DND-41 (cell line): ENCODE measurements at regions not wholly inside any gene's neighbourhood (a gene's known extent, or its start where the extent isn't known, plus 50 kb on each side); places are given as distances from the start of the nearest gene placed in this dataset.

Experiments
- CTCF ChIP-seq: IDR thresholded peaks from 2 replicates; pipeline ENCODE4 v1.5.1; 2012; ENCODE audit warnings: borderline replicate concordance, low read length, moderate library complexity, mild to moderate bottlenecking; ENCODE audit not compliant: poor library complexity, severe bottlenecking; ENCODE audit errors: extremely low read depth
- EZH2 ChIP-seq: IDR thresholded peaks from 3 replicates; pipeline ENCODE4 v1.6.1; 2012; ENCODE audit warnings: borderline replicate concordance, low read depth, mild to moderate bottlenecking, moderate library complexity, low read length, inconsistent platforms; ENCODE audit not compliant: severe bottlenecking

GRCh38 chr6:153621070-153621469 lies 418.0 kb upstream of the OPRM1 start:
- TF ChIP-seq CTCF (no peak), EZH2 (no peak)
